NT2/D1 (cell line): ENCODE measurements at regions not wholly inside any gene's neighbourhood (a gene's known extent, or its start where the extent isn't known, plus 50 kb on each side); places are given as distances from the start of the nearest gene placed in this dataset.

Experiments
- SUZ12 ChIP-seq: IDR thresholded peaks from 2 replicates; pipeline ENCODE4 v1.6.1; 2011; ENCODE audit not compliant: insufficient read length, insufficient read depth; ENCODE audit errors: extremely low read depth
- YY1 ChIP-seq: IDR thresholded peaks from 2 replicates; pipeline ENCODE4 v1.6.1; 2011; ENCODE audit not compliant: insufficient read length, insufficient read depth

GRCh38 chr10:128219295-128219694 lies 93.1 kb upstream of the MKI67 start:
- no peak for TF ChIP-seq YY1
- TF ChIP-seq SUZ12 = no peak
